Common myeloid progenitor, CD34-positive (primary cell): ENCODE measurements at regions not wholly inside any gene's neighbourhood (a gene's known extent, or its start where the extent isn't known, plus 50 kb on each side); places are given as distances from the start of the nearest gene placed in this dataset.

Source experiments
- CTCF ChIA-PET: fragments of 350-600 bp; sonication (Branson Sonifier 250); formaldehyde crosslinking; loops from one replicate; lab custom pipeline; 2021; ENCODE audit warnings: antibody characterized with exemption; lab: Charles Lee
- POLR2A ChIA-PET: fragments of 350-600 bp; sonication (Branson Sonifier 250); formaldehyde crosslinking; loops from one replicate; lab custom pipeline; 2021; ENCODE audit warnings: antibody characterized with exemption; lab: Charles Lee
- DNase-seq, 3 donors: peaks; one replicate each; pipeline versions ENCODE4 v3.0.0 to v3.0.0-alpha.2; 2013
- H3K27ac ChIP-seq, 2 experiments: 1 replicate in 1 of 2; 2 replicates in 1 of 2; pipeline ENCODE4 v1.7.0; 2013; ENCODE audit warnings: inconsistent platforms in 2 of 2, low read length in 2 of 2, mild to moderate bottlenecking in 2 of 2, low read depth in 1 of 2, moderate library complexity in 1 of 2; ENCODE audit not compliant: severe bottlenecking in 2 of 2, insufficient read depth in 1 of 2, poor library complexity in 1 of 2
- H3K27me3 ChIP-seq, 5 experiments: replicated peaks in 2 of 5; 1 replicate in 3 of 5; 2 replicates in 2 of 5; pipeline versions ENCODE4 v1.6.1 to v1.7.0; 2013; ENCODE audit warnings: low read length in 4 of 5, mild to moderate bottlenecking in 2 of 5, moderate library complexity in 2 of 5, inconsistent platforms in 1 of 5; ENCODE audit not compliant: insufficient read depth in 5 of 5, control insufficient read depth in 4 of 5
- H3K36me3 ChIP-seq, 4 experiments: 1 replicate in 2 of 4; 2 replicates in 2 of 4; pipeline versions ENCODE4 v1.6.1 to v1.7.0; 2013; ENCODE audit warnings: low read length in 3 of 4, control low read depth in 1 of 4, mild to moderate bottlenecking in 1 of 4; ENCODE audit not compliant: control insufficient read depth in 4 of 4, insufficient read depth in 4 of 4
- H3K4me1 ChIP-seq, 4 experiments: 1 replicate in 3 of 4; 2 replicates in 1 of 4; pipeline versions ENCODE4 v1.6.1 to v1.7.1; 2013; ENCODE audit warnings: low read length in 3 of 4, mild to moderate bottlenecking in 3 of 4, control low read depth in 1 of 4, inconsistent platforms in 1 of 4, moderate library complexity in 1 of 4; ENCODE audit not compliant: control insufficient read depth in 4 of 4, insufficient read depth in 4 of 4; ENCODE audit errors: control extremely low read depth in 1 of 4
- H3K4me3 ChIP-seq, 7 experiments: 1 replicate in 4 of 7; 2 replicates in 3 of 7; pipeline versions ENCODE4 v1.5.1 to v1.7.0; 2013; ENCODE audit warnings: mild to moderate bottlenecking in 7 of 7, low read length in 6 of 7, moderate library complexity in 6 of 7, inconsistent platforms in 2 of 7, low read depth in 2 of 7, control low read depth in 1 of 7; ENCODE audit not compliant: insufficient read depth in 4 of 7, control insufficient read depth in 1 of 7; ENCODE audit errors: extremely low read depth in 1 of 7
- H3K9me3 ChIP-seq, 5 experiments: 1 replicate in 4 of 5; 2 replicates in 1 of 5; pipeline versions ENCODE4 v1.6.1 to v1.7.1; 2013; ENCODE audit warnings: low read length in 4 of 5, mild to moderate bottlenecking in 2 of 5, inconsistent platforms in 1 of 5, low read depth in 1 of 5, moderate library complexity in 1 of 5; ENCODE audit not compliant: control insufficient read depth in 4 of 5, insufficient read depth in 2 of 5; ENCODE audit errors: control extremely low read depth in 1 of 5
- WGBS: methylation state at CpG from one replicate; pipeline ENCODE4 v1.1.5; 2013; ENCODE audit not compliant: insufficient coverage; 5-methylcytosine and 5-hydroxymethylcytosine counted together

- CTCF ChIA-PET: no interaction called here
- Histone ChIP-seq H3K27ac (no peak overlapping the region), H3K4me3 (no peak overlapping the region), H3K9me3 (peaks cover 0 to 4% (median 0%) of the 10 kb centered on the region in 5 experiments), H3K27me3 (no peaks in the 10 kb centered on the region), H3K36me3 (no peaks in the 10 kb centered on the region), H3K4me1 (no peaks in the 10 kb centered on the region)
- POLR2A ChIA-PET: no interaction called here
- DNase-seq: no peak
- WGBS: 79% methylated on average over 2 of the region's 2 CpGs
These were observed 283.6 kb upstream of the RPS23 start for GRCh38 chr5:82561797-82562196.

DNA sequence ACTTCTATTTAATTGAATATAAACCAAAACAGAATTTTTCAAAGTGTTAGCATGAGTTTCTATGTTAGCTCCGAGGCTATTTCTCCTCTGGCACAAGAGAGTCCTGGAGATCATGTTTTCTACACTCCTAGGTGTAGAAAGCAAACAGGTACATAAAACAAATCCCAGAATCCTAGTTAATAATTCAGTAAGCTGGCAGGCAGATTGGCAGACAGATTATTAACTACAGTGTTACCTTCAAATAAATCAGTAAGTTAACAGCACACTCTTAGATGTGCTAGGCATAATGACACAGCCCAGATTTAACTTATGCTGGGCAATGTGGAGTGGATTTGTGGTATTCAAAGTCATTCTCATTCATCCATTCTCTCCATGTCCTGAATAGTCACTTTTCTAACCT, 282.8 kb upstream of the RPS23 start:
- DNase-seq: no peak
- POLR2A ChIA-PET: no interaction called here
- CTCF ChIA-PET: no interaction called here
- Histone ChIP-seq H3K27me3 (no peaks in the 10 kb centered on the region), H3K36me3 (no peaks in the 10 kb centered on the region), H3K4me1 (no peaks in the 10 kb centered on the region), H3K4me3 (no peak overlapping the region), H3K27ac (no peak overlapping the region), H3K9me3 (peaks cover 0 to 4% (median 0%) of the 10 kb centered on the region in 5 experiments)
- no CpG with 5 or more reads among the region's 1 CpG for WGBS

DNA sequence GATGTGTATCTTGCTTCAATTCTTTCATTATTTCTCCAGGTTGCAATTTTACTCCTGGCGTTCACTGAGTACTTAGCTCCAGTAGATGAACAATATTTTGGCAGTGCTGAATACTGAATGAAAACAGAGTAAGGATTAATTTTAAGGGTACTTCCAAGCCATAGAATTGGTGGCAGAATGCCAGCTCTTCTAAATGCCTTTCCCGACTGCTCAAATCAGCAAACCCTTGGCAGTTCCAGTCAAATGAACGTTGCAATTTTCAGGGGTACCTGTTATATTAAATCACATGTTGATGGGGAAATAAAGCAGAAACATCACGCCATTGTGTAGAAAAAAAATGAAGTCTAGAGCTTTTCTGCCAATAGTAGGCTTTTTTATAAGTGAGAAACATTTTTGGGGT, 282.4 kb upstream of the RPS23 start:
- 95% methylated on average over 4 of the region's 4 CpGs for WGBS
- CTCF ChIA-PET: no interaction called here
- DNase-seq: no peak
- Histone ChIP-seq H3K27ac (no peak overlapping the region), H3K4me1 (no peaks in the 10 kb centered on the region), H3K27me3 (no peaks in the 10 kb centered on the region), H3K9me3 (peaks cover 0 to 4% (median 0%) of the 10 kb centered on the region in 5 experiments), H3K36me3 (no peaks in the 10 kb centered on the region), H3K4me3 (no peak overlapping the region)
- POLR2A ChIA-PET: no interaction called here

GRCh38 chr5:82551840-82552385, 273.8 kb upstream of the RPS23 start:
- Histone ChIP-seq H3K9me3 (no peaks in the 10 kb centered on the region), H3K27me3 (no peaks in the 10 kb centered on the region), H3K4me3 (no peak overlapping the region), H3K4me1 (no peaks in the 10 kb centered on the region), H3K36me3 (no peaks in the 10 kb centered on the region), H3K27ac (no peak overlapping the region)
- ChIA-PET POLR2A (no interaction called here), CTCF (no interaction called here)
- DNase-seq: no peak
- WGBS: 88% methylated on average over 3 of the region's 4 CpGs

- Histone ChIP-seq H3K27me3 (no peaks in the 10 kb centered on the region), H3K36me3 (no peaks in the 10 kb centered on the region), H3K4me1 (no peaks in the 10 kb centered on the region), H3K9me3 (no peaks in the 10 kb centered on the region), H3K4me3 (no peak overlapping the region), H3K27ac (no peak overlapping the region)
- POLR2A ChIA-PET: no interaction called here
- DNase-seq: no peak
- CTCF ChIA-PET: no interaction called here
These were observed 273.0 kb upstream of the RPS23 start for GRCh38 chr5:82551192-82551591.

- no peaks in the 10 kb centered on the region for H3K36me3 ChIP-seq
- no peak overlapping the region for H3K27ac ChIP-seq
- WGBS: 91% methylated on average over 1 of the region's 2 CpGs
- DNase-seq: no peak
- POLR2A ChIA-PET: no interaction called here
- no peaks in the 10 kb centered on the region for H3K4me1 ChIP-seq
- CTCF ChIA-PET: no interaction called here
- H3K4me3 ChIP-seq: no peak overlapping the region
- H3K27me3 ChIP-seq: no peaks in the 10 kb centered on the region
- H3K9me3 ChIP-seq: peaks cover 0 to 4% (median 0%) of the 10 kb centered on the region in 5 experiments
These were observed 271.1 kb upstream of the RPS23 start for GRCh38 chr5:82549263-82549662.

DNA sequence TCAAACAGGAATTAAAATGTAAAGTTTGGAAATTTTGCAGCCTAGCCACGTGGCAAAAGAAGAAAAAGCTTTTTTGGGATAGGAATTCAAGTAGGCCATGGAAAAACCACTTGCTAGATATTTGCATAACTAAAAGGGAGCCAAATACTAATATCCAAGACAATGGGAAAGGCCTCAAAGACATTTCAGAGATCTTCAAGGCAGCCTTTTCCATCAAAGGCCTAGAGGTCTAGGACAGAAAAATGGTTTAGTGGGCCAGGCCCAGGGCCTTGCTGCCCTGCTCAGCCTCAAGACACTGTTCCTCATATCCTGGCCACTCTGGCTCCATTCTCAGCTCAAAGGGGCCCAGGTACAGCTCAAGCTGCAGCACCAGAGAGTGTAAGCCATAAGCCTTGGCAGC, 265.9 kb upstream of the RPS23 start:
- no peak for DNase-seq
- CTCF ChIA-PET: no interaction called here
- no peak overlapping the region for H3K27ac ChIP-seq
- H3K4me1 ChIP-seq: no peaks in the 10 kb centered on the region
- H3K4me3 ChIP-seq: no peak overlapping the region
- 88% methylated on average over 1 of the region's 1 CpG for WGBS
- no peaks in the 10 kb centered on the region for H3K36me3 ChIP-seq
- POLR2A ChIA-PET: no interaction called here
- H3K27me3 ChIP-seq: no peaks in the 10 kb centered on the region
- peaks cover 0 to 8% (median 0%) of the 10 kb centered on the region in 5 experiments for H3K9me3 ChIP-seq
